ENCODE measurements at regions not wholly inside any gene's neighbourhood (a gene's known extent, or its start where the extent isn't known, plus 50 kb on each side); places are given as distances from the start of the nearest gene placed in this dataset.
A peak's percentile ranks its signal among the peaks of the same experiment; 100 is the strongest.
"Not testable (repeated sequence)": the region's sequence is repeated elsewhere in the genome, so short reads cannot be mapped to it uniquely, and the experiment has no call there.

DNA sequence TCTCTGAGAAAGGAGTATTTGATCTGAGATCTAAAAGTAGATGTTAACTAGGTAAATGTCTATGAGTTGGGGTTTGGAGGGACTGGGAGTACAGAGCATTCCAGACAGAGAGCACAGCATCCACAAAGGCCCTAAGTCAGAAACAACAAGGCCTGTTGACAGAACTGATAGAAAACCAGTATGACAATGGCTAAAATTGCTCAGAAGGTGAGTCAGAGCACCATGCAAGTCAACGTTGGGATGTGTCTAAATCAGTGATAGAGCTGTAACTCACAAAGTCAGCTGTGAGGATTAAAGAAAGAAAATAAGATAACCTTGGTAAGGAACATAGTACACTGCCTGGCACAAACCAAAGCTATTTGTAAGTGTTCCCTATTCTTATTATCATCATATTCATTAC, 124.0 kb downstream of the CETN3 start:
- DNase-seq (ENCODE audit: low spot score) = no peak

DNA sequence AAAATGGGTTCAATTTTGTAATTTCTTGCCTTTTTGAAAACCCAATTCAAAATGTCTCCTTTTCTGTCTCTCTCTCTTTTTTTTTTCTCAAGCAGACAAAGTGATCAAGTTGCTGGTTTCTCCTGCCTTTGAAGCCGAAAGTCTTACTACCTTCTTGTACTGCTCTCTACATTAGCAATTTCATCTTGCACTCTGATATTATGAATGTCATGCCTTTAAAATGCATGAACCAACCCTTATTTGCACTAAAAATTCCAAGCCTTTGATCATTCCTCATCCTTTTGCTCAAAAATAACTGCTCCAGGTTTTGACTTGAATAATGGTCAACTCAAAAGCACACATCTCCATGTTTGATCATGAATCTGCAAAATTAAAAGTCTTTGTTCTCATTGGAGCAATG, 125.2 kb downstream of the CETN3 start:
- DNase-seq (ENCODE audit: low spot score) = no peak

DNA sequence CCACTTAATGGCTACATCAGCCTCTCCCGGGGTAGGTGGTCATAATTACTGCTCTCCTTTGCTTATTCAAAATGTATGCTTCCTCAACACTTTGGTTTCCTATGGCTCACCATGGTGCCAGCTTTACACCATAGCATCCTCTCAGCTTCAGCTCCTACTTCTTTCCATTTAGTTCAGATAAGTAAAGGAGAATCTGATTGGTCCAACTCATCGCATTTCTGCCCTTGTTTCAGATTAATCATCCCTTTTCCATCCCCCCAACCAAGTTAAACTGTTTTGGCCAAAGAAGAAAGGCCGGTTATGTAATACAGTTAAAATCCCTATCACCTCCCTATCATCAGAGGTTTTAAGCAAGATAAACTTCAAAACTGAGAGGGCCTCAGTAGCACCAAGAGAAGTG, 130.5 kb downstream of the CETN3 start:
- DNase-seq (ENCODE audit: low spot score) = no peak

DNA sequence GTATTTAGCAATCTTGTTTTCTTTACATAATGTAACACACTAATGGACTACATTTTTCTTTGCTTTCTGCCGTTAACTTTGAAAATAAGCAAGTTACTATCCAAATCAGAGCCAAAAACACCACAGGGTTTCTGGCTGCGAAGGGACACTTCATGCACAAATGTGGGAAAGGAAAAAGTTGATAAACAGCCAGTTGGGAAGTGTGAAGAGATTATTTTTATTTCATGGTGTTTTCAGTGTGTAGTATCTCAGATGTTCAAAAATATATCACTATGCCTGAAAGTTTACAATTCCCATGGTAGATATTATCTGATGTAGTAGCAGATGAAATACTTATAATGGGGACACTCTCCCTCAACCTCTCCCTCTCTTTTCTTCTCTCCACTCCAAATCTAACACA, 135.3 kb downstream of the CETN3 start:
- DNase-seq (ENCODE audit: low spot score) = no peak

DNA sequence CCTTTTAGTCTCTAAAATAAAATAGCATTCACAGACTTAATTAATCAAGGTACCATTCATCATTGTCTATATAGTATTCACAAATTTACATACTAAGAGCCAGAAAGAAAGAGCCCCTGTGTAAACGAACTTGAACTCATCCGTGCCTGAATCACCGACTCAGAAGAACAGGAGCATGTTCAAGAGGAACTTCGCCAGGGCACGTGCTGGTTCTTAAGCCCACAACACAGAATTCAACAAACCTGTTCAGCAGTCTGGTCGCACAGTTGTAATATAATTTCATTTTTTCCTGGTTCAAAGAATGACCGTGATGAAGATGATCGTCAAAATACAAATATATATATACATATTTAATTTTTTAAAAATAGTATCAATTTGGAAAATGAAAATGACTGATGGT, 141.9 kb downstream of the CETN3 start:
- no peak for DNase-seq (ENCODE audit: low spot score)

DNA sequence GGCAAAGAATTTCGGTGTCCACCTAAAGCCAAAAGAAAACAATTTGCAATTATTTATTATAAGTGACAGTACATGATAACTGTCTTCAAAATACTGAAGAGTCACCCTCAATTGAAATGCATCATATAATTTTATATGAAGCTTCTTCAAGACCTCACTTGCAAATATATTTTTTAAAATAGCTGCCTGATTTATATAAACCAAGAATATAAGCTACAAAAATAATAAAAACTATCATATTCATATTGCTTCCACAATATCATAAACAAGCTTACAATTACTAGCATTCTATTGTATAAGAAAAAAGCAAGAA, 144.1 kb downstream of the CETN3 start:
- DNase-seq (ENCODE audit: low spot score) = no peak

DNA sequence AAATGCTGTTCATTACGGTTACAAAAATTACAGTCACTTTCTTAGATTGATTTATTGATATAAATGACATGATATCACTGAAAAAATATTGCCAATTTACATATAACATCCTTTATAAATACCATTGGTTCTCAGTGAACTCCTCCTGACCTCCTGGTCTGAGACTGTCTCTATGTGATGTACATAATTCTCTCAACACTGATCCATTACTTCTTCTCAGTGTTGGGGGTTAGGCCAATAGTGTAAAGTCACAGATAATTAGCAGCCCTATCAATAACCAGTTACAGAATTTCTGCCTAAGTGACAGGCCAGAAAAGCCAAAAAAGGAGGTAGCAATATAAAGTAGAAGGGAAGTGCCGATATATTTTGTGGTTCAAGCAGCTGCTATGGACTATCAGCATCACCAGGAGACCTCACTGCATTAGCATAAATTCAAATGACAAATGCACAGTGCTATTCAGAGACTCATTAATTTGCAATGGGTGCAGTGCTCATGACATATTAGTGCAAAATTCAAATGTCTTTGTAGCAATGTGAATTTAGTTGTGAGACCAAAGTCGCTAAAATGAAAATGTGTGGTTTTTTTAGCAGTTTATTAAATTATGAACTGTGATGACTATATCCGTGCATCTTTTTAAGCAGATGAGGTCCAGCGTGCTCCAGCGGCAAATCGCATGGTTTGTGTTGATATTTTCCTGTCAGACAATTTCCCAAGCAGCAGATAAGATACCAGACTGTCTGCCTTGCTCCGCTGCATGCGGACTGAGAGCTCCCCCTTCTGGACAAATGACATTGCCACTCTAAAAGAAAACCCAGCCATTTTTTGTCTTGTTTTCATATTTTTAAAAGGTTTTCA, 144.6 kb downstream of the CETN3 start:
- DNase-seq (ENCODE audit: low spot score) = peak; percentile 5

DNA sequence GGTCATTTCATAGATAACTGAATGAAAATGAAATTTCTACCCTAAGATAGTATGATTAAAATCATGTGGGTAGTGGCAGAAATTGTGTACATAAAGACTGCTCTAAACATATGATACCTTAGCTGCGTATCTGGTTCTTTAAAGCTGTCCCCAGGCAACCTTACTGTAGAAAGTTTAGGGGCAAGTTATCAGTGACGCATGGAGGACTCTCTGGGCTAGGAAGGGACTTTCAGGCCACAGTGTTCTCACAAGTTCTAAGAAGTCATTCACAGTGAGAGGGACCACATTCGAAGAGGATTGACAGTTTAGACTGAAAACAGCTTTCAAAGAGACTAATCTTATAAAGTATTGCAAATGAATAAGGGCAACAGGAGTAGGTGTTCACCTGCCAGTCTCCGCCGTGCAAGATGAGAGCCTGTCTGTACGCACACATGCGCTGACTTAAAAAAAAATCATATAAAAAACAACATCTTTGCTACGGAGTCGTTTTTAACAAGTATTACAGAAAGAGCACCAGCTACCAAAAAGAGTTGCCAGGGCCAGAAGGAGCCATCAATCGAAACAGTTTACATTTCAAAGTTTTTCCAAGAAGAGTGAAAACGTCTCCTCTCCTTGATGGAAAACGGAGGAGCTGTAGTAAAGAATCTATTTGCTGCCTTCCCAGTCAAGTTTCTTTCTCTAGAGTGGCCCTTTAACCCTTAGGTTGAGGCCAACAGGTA, 146.3 kb downstream of the CETN3 start:
- DNase-seq (ENCODE audit: low spot score) = no peak

DNA sequence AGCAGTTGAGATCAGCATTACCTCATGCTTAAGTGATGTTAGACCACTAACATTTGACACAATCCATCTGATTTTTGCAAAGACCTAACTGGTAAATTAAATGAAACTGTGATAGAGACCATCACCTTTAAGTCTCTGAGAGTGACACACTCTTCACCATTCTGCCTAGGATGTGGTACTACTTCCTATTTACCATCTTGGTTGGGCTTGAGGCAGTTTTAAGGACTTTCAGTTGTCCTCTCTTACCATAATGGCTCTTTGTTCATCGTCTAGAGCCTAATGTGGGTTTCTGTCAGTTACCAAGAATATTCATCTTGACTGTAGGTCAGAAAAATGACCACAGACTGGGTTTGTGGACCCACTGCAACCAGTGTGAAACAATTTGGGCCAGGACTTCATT, 158.1 kb downstream of the CETN3 start:
- no peak for DNase-seq (ENCODE audit: low spot score)

DNA sequence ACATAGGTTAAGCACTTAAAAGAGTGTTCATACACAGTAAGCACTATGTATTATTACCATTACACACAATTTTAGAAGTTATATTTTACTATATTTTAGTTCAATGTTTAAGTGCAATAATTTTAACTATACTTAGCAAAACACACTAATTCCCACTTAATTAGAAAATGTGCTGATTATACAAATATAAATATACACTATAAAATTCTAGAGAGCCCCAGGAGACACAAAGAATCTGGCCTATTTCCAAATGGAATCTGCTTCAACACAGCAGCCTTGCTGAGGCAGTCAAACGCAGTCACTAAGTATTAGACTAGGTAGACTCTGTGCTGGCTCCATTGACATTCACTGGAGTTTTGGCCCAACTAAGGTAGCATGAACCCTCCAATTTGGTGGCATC, 160.9 kb downstream of the CETN3 start:
- DNase-seq (ENCODE audit: low spot score) = no peak

DNA sequence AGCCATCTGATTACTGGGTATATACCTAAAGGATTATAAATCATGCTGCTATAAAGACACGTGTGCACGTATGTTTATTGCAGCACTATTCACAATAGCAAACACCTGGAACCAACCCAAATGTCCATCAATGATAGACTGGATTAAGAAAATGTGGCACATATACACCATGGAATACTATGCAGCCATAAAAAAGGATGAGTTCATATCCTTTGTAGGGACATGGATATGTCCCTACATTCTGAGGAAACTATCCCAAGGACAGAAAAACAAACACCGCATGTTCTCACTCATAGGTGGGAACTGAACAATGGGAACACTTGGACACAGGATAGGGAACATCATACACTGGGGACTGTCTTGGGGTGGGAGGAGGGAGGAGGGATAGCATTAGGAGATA, 165.7 kb downstream of the CETN3 start:
- not testable (repeated sequence) for DNase-seq (ENCODE audit: low spot score)

DNA sequence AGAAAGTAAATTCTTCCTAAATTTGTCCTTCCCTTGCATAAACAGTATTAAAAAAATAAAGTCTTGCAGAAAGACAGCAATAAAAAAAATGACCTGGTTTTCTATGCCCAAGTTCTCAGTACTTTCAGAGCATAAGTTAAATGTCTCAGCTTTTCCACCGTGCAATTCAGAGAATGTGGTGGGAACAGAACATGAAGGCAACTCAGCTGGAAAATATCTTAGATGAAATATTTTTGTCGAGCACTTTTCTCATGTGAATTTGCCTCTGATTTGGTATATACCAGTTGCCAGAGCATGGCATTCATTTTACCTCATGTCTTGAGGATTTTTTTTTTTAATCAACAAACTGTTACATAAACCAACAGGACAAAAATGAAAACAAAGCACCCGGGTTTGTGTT, 176.1 kb downstream of the CETN3 start:
- DNase-seq (ENCODE audit: low spot score) = no peak

DNA sequence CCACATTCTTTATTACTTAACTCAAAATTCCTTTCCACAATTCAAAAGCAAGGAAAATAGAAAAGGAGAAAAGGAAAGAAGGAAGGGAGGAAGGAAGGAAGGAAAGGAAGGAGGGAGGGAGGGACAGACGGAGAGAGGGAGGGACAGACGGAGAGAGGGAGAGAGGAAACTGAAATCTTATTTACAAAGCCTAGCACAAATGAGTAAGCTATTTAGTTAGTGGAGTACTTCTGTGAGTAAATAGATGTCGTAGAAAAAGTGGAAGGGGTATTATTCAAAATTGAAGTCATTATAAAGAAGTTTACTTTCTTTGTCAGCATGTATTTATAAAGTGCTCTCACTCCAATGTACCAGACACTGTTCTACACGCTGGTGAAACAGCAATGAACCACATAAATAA, 177.9 kb downstream of the CETN3 start:
- no peak for DNase-seq (ENCODE audit: low spot score)

DNA sequence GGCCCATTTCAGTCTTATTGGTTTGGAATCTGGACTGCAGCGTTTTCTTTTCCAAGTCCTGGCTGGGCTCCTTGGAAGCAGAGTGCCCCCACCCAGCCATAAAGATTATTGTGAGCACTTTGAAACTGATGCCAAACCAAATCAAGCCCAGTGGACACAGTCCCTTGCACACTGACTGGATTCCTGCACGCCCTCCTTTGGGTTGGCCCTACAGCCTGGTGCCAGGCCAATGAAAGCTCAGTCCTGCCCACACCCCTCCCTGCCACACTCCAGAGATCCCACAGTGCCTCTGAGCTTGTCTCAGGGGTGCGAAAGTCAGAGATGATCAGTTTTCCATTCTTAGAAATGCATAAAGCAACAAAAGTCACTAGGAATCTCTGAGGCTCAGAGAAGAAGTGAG, 181.9 kb downstream of the CETN3 start:
- no peak for DNase-seq (ENCODE audit: low spot score)

DNA sequence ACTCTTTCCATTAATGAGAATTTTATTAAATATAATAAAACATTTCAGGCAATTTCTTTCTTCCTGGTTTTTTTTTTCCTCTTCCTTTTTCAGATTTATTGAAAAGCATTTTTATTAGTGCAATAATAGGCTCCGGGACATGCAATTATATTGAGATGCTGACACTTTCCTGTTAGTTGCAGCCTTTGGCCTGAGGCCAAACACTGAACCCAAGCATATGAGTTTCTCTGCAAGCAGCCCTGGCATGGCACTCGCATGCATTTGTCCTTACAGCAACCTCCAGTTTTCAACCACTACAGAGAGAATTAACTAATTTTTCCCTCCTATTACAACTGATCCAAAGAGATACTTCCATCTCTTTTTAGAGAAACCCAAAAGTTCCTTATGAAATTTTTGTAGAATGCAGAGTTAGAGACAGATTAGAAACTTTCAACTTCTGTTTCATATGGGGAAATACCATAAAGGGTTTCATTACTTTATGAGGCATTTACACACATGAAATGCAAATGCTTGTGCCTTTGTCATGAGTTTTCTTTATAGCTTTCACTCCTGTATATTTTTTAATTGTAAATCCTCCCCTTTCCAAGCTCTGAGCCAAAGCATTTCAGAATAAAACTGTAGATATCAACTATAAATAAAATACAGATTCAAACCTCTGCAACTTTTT, 183.0 kb downstream of the CETN3 start:
- no peak for DNase-seq (ENCODE audit: low spot score)

DNA sequence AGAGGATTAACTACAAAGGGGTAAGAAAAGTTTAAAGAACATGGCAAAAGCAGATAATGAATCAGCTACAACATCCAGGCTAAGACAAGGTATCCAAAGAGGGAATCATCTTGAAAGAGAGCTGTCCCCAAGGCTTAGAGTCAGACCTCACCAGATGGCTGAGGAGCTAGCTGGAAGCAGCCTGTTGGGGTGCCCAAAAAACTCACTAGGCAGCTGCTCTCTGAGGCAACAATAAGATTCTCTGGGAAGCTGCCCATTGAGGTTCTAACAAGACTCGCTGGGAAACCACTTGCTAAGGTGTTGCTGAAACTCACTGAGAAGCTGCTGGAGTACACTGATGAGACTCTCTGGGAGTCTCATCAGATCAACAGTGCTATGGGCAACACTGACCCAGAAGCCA, 185.2 kb downstream of the CETN3 start:
- DNase-seq (ENCODE audit: low spot score) = no peak

DNA sequence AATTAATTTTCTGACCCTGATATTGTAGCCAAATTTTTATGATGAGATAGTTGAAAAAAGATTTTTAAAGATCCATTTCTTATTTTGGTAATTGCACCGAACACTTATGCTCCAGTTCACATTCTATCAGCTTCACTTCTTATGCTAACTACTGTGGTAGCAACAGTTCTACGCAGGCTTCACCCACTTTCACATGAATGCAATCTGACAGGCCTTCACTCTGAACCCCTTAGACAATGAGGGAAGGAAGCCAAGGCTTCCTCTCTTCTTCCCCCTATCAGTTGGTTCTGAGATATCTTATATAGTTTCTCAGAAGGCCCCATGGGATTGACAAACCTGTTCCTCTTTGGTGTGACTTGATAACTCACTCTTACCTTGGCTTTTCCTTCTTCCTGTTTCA, 185.8 kb downstream of the CETN3 start:
- DNase-seq (ENCODE audit: low spot score) = no peak

DNA sequence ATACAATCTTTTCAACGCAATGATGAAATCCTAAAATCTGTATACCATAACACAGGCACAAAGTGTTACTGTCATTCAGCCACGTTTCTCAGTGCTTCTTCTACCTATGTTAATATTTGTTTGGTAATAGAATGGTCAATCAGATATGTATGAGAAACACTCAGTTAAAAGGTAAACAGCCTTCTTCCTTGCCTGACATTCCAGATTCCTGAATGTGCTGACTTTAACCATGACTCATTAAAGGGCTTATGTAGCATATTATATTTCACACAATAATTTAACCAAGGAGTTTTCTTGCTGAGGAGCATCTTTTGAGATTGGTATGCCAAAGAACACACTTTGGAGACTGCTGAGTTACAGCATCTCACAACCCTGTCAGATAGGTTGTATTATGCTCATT, 187.6 kb downstream of the CETN3 start:
- no peak for DNase-seq (ENCODE audit: low spot score)

DNA sequence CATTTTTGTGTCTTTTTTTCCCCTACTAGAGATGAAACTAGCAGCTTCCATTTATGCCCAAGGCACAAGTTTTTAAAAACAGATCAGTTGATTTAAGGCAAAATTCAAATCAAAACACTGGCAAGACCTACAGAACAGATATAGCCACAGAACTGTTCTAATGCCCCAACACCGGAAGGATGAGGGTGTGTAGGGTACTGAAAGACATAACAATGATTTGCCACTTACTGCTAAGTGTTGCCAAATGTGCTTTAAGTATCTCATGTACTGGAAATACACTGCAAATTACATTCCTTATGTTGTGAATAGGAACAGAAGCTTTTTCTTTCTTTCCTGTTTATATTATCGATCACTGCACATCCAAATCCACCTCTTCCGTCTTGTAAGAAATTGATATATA, 189.0 kb downstream of the CETN3 start:
- DNase-seq (ENCODE audit: low spot score) = no peak

DNA sequence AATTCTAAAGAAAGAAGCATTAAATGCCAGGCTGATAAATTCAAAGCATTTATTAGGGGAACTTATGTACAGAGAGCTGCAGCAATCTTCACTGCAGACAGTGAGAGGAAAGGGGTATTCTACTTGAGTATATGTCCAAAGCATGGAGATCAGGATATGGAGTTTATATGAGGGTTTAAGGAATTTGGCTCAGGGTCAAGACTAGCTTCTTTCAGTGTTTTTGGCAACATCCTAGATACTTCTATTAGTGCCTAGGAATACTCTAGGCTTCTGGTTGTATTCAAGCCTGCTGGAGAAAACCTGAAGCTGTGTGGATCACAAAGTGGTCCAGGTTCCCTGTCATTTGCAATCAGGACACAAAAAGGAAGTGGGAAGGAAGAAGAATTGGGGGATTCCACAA, 194.6 kb downstream of the CETN3 start:
- DNase-seq (ENCODE audit: low spot score) = no peak

DNA sequence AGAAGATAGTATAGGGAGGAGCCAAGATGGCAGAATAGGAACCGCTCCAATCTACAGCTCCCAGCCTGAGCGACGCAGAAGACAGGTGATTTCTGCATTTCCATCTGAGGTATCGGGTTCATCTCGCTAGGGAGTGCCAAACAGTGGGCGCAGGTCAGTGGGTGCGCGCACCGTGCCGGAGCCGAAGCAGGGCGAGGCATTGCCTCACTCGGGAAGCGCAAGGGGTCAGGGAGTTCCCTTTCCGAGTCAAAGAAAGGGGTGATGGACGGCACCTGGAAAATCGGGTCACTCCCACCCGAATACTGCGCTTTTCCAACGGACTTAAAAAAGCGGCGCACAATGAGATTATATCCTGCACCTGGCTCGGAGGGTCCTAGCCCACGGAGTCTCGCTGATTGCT, 201.2 kb downstream of the CETN3 start:
- not testable (repeated sequence) for DNase-seq (ENCODE audit: low spot score)

DNA sequence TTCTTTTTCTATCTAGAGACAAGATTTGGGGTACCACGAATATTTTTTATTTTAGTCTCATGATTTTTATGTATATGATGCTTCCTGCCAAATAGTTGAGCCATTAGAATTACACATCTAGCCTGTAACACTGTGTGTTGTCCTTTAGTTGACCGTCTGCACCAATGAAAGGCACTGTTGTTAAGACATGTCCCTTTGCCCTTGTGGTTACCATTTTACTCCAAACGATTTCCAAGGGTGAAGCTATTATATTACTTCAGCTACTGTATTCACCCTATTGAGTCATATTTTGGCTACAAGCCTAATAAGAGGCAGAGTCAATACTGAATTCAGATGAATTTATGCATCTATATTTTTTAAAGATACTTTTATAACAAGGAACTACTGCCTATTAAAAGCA, 207.6 kb downstream of the CETN3 start:
- DNase-seq (ENCODE audit: low spot score) = no peak

DNA sequence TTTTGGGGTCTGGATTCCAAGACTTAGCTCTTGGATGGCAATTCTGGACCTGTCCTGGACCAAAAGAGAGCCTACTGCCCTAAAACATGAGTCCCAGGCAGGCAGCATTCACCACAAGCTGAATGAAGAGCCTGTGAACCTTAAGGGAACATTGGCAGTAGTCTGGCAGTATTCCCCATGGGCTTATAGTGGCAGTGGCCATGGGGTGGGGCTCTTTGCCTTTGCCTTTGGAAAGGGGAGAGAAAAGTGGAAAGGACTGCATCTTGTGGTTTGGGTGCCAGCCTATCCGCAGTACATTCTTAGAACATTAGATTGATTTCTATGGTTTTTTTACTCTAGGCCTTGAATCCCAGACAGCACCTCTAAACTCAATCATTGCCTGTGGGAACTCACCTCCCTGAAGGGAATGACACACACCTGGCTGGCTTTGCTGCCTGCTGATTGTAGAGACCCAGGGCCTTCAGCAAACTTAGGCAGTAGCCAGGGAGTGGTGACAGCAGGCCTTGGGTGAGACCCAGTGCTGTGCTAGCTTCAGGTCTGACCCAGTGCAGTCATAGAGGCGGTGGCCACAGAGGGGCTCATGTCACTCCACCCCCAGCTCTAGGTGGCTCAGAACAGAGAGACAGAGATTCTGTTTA, 216.3 kb downstream of the CETN3 start:
- DNase-seq (ENCODE audit: low spot score) = no peak

Measured in HuH-7 (cell line).